NCI-H2107 (cell line): ENCODE measurements at regions not wholly inside any gene's neighbourhood (a gene's known extent, or its start where the extent isn't known, plus 50 kb on each side); places are given as distances from the start of the nearest gene placed in this dataset.
"Not testable (repeated sequence)": the region's sequence is repeated elsewhere in the genome, so short reads cannot be mapped to it uniquely, and the experiment has no call there.

ENCODE experiments used
- DNase-seq: peaks from one replicate; lab custom pipeline; 2025; lab: John Stamatoyannopoulos, UW

DNA sequence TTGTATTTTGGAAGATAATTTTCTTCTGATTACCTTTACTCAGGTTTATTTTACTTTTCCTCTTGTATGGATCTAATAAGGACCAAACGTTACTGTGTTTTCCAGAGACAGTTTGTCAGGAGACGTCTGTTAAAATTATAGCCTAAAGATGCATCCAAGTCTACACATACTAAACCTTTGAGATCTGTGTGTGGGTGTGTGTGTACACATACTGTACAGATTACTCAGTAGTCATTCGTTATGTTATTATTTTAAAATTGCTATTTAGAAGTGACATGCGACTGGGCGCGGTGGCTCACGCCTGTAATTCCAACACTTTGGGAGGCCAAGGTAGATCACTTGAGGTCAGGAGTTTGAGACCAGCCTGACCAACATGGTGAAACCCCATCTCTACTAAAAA, 51.6 kb upstream of the CNTLN start:
- no peak for DNase-seq

DNA sequence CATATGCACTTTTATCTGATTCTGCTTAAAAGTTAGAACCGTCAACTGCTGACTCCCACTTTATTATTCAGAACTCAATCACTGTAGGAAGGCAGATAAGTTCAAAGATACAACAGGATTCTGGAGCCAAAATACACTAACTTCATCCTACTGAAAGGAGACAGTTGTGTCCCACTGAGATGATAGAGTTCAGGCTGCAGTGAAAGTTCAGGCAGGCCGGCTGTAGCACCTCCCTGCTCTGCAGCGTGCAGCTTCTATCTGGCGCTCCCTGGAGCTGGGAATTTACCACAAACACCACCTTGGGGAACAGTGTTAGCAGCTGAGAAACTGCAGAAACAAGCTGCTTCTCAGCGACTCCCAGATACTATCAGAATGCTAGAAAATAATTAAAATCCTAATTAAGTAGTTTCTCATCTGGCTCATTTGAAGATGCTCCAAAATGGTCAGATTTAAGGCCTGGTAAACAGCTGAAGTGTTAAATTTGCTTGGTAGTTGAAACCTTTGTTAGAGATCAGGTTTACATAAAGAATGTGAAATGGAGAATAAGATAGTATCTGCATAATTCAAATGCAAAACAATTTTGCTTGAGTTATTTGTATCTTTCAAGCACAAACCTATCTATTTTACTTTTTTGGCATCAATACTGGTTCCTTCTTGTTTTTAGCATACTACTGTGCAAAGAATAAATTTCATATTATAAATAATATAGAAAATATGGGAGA, 52.3 kb upstream of the CNTLN start:
- DNase-seq: no peak

DNA sequence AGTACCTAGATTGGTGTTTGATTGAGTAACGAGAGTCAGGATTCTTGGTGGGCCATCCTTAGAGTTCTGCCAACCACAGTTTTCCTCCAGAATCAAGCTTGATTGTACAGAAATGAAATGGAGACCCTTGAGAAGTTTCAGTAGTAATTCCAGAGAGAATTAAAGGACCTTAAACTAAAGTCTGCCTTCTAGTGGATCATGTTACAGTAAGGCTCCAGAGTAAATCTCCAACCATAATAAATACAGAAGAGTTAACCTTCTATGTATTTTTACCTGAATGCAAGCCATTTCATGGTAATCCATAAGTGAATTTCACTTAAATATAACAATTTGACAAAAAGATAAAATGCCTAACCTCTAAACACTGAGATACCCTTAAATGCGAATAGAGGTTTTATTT, 53.0 kb upstream of the CNTLN start:
- DNase-seq: no peak

DNA sequence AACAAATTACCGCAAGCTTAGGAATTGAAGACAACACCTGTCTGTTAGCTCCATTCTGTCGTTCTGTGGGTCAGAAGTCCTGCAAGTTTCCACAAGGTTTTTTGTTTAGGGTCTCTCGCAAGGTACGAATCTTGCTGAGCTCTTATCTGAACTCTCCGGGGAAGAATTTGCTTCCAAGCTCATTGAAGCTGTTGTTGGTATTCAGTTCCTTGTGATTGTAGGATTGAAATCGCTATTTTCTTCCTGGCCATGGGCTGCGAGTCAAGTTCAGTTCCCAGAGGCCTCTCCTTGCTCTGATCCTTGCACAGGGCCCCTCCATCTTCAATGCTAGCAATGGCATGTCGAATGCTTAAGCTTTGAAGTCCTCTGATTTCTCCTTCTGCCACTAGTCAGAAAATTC, 53.5 kb upstream of the CNTLN start:
- DNase-seq: no peak

DNA sequence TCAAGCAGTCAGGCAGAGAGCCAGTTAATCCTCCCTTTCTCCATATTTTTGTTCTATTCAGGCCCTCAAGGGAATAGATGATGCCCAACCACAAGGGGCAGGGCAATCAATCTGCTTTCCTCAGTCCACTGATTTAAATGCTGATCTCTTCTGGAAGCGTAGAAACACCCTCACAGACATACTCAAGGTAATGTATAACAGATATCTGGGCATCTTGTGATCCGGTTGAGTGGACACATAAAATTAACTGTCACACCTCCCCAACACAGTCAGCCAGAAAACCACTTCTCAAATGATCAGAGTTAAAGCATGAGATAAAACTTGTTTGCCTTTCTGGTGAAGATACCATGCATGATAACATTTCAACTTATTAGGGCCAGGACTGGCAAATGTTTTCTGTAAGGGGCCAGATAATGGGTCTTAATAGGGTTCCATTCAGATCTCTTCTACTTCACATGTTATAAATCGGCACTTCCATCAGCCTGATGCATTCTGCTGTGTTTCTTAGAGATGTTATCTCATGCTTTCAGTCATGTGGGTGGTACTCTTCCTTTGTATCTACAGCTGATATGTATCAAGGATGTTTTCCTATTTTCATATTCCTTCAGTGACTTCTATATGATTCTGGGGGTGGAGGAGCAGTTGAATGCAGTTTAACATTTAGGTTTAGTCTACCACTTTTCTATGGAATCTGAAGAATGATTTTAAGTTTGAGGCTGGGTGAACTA, 58.9 kb upstream of the CNTLN start:
- no peak for DNase-seq

DNA sequence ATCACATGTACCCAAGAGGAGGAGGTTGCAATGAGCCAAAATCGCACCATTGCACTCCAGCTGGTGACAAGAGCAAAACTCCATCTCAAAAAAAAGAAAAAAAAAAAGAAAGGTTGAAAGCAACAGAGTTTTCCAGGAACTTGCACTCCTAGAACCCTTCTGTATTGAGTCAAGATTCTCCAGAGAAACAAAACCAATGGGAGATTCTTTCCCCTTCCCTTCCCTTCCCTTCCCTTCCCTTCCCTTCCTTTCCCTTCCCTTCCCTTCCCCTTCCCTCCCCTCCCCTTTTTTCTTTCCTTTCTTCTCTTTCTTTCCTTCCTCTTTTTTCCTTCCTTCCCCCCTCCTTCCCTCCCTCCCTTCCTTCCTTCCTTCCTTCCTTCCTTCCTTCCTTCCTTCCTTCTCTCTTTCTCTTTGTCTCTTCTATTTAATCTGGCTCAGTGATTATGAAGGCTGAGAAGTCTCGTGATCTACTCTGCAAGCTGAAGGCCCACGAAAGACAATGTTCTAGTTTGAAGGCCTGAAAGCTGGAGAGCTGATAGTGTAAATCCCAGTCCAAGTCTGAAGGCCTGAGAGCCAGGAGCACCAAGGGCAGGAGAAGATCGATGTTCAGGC, 59.6 kb upstream of the CNTLN start:
- no peak for DNase-seq

DNA sequence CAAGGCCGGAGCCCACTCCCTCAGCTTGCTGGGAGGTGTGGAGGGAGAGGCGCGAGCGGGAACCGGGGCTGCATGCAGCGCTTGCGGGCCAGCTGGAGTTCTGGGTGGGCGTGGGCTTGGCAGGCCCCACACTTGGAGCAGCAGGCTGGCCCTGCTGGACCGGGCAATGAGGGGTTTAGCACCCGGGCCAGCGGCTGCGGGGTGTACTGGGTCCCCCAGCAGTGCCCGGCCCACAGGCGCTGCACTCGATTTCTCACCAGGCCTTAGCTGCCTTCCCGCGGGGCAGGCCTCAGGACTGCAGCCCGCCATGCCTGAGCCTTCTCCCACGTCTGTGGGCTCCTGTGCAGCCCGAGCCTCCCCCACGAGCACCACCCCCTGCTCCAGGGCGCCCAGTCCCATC, 62.3 kb upstream of the CNTLN start:
- DNase-seq: not testable (repeated sequence)

DNA sequence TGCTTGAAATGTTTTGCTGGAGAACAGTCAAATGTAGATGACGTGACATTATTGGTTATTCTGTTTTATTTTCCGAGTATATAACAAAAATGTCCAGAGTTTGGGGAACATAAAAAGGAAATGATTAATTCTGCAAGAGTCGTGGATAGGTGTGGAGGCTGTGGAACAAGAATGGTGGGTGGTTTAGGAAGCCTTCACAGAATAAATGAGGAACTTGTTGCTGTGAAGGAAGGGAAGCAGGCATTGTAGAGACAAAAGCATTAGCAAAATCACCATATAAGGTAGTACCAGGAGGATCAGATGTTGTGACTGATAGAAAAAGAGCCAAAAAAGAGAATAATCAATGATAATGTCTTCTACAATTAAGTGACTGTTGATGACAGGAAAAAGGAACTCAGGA, 66.2 kb upstream of the CNTLN start:
- DNase-seq: no peak

DNA sequence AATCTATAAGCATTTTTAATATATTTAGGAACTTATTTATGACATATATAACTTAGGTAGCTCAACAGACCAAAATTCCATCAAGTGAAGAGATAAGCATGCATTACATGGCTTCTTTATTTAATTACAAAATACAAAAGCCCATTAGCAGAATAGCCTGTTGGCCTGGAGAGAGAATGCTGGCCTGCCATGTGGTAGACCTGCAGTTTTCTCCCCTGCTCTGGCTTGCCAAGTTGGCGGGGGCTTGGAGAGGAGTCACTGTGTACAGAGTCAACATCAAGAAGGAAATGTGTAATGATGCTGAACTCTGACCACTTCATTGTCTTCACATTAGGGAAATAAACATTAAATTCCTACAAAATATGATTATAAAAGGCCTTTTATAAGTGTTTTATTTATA, 69.8 kb upstream of the CNTLN start:
- DNase-seq: no peak

DNA sequence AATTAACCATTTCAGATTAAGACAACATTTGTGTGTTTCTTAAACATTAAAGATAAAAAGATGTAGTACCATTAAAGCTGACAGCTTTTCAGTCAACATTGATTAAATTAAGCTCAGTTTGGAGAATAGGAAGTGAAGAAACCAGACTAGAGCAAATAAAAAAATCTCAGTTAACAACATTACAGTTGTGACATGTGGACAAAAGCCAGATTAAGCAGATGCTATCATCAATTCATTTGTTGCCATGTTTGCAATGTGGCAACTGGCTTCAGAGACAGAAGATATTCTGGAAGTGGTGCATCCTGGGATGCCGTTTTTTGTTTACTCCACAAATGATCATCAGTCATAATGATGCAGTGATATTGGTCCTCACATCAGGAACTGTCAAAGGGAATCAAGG, 70.3 kb upstream of the CNTLN start:
- no peak for DNase-seq

DNA sequence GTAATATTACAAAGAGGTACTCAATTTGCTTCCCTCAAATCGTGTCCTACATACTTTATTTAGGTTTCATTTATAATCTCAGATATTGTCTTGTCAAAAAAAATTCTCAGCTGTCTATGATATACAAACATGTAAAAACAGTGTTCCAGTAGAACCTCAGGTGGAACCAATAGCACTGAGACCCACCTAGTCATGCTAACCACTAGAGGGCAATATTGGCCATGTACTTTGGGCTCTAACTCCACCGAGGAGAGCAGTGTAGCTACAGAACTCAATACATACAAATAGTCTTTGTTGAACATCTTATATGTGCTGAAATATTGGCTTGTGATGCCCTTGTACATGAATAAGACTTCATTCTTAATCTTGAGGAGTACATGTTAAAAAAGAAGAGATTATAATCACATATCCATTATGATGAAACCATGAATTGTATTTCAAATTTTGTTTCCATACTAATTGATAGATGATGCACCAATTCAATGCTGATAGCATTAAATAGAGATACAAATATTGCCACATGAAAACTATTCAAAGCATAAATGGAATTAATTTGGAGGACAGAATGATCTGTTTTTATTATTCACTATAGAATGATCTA, 71.2 kb upstream of the CNTLN start:
- DNase-seq: peak; percentile 52

DNA sequence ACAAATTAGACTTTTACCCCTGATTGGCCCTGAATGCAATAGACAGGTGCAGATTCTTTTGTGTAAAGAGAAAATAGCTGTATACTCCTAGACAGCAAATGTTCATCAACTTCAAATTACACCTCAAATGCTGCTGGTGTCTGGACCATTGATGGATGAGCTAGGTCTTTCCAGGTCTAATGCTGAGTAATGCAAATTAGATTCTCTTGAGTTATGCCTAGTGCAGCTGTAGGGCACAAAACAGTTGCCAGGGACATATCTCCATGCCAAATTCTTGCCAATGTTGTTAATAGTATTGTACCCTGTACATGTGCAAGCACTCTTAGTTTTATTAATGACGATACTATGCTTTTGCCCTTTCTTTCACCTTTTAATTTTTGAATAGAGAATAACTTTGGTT, 72.3 kb upstream of the CNTLN start:
- DNase-seq: no peak

DNA sequence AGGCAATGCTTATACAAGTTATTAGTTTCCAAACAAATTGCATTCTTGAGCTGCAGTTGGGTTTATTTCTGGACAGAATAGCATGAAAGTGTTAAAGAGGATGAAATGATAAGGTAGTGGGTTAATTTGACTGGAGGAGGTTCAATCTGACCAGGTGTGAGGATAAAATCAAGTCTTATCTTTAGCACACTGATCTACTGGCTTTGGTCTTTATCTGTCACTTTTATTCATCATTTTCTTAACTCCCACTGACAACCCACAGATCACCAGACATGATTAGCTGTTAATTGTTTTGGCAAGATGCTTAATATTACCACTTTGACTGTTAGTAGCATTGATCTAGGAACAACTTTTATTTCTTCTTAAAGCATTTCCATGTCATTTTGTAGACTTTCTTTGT, 74.4 kb upstream of the CNTLN start:
- DNase-seq: no peak

DNA sequence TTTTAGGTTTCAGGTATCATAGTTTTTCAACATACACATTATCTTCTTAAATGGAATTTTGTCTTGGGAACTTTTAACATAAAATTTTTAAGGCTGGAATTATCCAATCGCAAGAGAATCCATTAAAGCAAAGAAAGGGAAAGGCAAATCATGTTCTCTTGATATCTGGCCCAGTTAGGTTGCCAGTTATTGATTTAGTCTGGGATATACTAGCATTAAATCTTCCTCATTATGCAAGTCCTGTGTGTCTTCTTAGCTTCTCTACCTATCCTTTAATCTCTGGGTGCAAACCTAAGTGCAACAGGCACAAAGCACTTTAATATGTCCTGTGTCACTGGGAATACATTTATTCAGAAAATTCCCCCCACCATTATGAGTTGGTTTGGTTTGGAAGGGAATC, 75.4 kb upstream of the CNTLN start:
- DNase-seq: no peak

DNA sequence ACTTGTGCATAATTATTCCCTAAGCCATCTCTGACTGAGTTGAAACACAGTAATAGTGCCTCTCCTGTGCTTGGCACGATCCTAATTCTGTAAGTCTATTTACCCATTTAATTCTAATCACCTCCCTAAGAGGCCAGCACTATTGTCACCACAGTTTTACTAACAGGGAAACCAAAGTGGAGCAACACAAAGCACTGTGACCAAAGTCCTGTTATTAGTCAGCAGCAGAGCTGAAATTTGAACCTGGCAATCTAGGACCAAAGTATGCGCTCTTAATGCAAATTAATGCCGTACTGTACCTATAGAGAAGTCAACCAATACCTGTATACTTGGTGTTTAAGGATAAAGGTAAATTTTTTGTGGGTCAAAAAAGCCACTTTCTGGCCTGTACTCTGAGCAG, 77.1 kb upstream of the CNTLN start:
- DNase-seq: peak; percentile 23

DNA sequence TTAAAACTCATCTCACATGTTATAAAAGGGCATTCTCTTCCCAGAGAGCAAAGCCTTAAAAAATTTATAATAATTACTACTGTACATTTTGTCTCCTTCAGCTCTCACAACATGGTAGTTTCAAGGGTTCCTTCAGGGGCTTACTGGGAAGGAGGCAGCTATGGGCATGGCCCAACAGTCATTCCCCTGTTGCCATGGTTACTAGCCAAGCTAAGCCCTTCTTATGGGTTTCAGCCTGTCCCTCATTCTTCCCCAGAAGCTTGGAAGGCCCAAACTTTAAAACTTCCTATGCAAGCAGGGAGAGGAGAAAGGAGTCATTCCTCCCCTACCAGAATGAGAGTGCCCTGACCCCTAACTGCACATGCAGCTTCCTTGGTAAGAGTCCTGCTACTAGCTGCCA, 82.2 kb upstream of the CNTLN start:
- no peak for DNase-seq

DNA sequence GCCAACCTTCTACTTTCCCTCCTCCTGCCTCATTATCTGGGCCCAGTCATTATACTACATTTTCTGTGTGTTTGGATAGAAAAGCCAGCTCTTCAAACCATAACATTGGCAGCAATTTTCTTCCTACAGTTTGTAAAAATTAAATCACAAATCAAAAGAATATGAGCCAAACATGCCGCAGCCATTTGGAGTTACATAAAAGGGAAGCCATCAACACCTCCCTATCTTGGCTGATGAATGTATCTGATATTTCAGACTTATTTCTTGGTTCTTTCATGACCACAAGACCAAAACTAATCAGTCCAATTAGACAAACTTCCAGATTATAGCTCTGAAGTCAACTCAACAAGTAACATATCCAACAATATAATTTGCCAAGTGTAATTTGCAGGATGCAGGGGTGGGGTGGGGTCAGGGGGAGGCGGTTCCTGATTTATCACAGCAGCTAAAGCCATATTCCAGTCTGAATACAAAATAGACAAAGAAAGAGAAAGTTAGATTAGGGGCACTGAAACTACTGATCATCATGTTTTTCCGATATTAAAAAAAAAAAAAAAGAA, 89.4 kb upstream of the CNTLN start:
- no peak for DNase-seq

DNA sequence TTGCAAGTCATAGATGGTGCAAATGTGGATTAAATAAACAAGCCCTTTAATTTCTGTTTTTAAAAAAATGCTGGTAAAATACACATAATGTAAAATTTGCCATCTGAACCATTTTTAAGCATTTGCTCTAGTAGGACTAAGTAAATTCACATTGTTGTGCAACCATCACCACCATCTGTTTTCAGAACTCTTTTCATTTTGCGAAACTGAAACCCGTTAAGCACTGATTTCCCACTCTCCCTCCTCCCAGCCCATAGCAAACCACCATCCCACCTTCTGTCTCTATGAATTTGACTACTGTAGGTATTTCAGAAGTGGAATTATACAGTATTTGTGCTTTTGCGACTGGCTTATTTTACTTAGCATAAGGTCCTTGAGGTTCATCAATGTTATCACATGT, 103.3 kb upstream of the CNTLN start:
- DNase-seq: no peak

DNA sequence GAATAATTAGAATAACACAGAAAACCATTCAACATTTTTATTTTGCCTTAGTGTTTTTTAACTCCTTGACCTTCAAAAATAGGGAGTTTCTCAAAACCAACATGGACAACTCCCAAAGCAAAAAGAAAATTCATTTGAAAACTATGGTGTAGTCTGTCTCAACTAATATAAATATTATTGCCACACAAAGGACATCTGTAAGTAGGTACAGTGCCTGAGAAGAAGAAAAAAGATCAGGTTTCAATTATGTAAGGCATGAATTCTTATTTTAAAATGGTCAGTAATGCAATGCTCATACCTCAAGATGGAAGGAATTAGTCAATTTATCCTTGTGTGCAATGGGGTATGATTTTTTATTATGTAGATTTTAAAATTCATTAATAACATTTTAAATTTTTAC, 109.6 kb upstream of the CNTLN start:
- no peak for DNase-seq

DNA sequence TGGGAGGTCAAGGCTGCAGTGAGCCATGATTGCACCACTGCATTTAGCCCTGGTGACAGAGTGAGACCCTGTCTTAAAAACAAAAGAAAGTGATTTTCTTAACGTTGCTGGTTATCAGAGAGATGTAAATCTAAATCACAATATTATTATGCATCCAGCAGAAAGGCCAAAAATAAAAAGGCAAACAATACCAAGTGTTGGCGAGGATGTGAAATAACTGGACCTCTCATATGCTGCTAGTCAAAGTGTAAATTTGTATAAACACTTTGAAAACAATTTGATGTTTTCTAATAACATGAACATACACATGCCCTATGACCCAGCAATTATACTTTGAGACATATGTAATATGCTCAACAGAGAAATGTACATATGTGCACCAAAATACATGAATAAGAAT, 110.7 kb upstream of the CNTLN start:
- no peak for DNase-seq

DNA sequence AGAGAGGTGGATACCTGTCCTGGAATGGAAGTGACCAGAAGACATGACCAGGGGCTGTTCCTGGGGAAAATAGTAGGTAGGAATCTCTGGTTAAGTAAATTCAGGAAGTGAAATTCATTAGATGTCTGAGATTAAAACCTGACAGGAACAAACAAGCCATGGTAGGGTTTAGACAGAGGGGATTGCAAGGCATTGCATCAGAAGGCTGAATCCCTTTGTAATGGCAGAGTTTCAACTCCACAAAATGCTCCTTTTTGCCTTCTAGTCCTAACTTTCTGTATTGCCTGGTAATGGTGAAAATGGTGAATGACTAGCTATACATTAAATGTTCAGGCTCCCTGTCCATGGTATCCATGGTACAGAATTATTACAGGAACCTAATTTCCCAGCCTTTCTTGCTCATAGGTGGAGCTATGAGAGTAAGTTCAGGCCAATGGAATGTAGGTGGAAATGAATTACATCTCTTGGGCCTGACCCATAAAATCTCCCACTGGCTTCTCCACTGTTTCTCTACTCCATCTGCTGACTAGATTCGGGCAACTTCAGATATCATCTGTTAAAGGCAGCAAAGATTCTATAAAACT, 113.4 kb upstream of the CNTLN start:
- DNase-seq: no peak

DNA sequence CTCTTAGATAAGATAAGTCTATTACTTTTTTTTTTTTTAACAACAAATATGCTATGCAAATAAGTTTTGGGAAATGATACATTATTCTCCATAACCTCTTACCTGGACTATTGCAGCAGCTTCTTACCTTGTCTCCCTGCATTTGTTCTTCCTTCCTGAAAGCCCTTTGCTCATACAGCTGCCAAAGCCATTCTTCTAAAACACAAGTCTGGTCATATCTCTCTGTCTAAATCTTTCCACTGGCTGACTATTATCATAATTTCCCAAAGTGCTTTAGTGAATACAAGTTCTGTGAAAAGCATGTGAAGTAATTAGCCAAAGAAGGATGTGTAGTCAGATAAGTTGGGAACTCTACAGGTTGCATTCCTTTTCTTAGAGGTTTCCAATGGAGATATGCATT, 115.4 kb upstream of the CNTLN start:
- DNase-seq: no peak
